HEK293 (cell line): ENCODE measurements at regions not wholly inside any gene's neighbourhood (a gene's known extent, or its start where the extent isn't known, plus 50 kb on each side); places are given as distances from the start of the nearest gene placed in this dataset.

ENCODE experiments used
- CTCF ChIA-PET: fragments of 350-600 bp; formaldehyde crosslinking; extraction: SDS; loops from one replicate; lab custom pipeline; 2021; ENCODE audit warnings: antibody characterized with exemption; lab: Yijun Ruan, JAX
- POLR2A ChIA-PET: fragments of 300-600 bp; formaldehyde crosslinking; extraction: SDS; loops from one replicate; lab custom pipeline; 2020; ENCODE audit warnings: antibody characterized with exemption, inconsistent platforms; lab: Yijun Ruan, JAX
- H3K27ac ChIP-seq: fragments of 200-500 bp; sonication (Bioruptor generic); 2 replicates; pipeline ENCODE4 v1.5.1; 2014; ENCODE audit warnings: low read depth, low read length, control low read depth, inconsistent platforms; ENCODE audit errors: extremely low read depth
- H3K36me3 ChIP-seq, 2 experiments: fragments of 200-500 bp in 1 of 2; sonication (Bioruptor generic) in 1 of 2; 1 replicate in 1 of 2; 2 replicates in 1 of 2; pipeline ENCODE4 v1.5.1; 2014 to 2017; ENCODE audit warnings: inconsistent platforms in 2 of 2, low read length in 2 of 2; ENCODE audit not compliant: control insufficient read depth in 2 of 2, insufficient read depth in 1 of 2
- H3K4me1 ChIP-seq: fragments of 200-500 bp; sonication (Bioruptor generic); 2 replicates; pipeline ENCODE4 v1.5.1; 2014; ENCODE audit warnings: mild to moderate bottlenecking, low read length, inconsistent platforms; ENCODE audit not compliant: control insufficient read depth, insufficient read depth
- H3K4me3 ChIP-seq: 2 replicates; pipeline ENCODE4 v1.5.1; 2011; ENCODE audit warnings: low read depth, mild to moderate bottlenecking, control low read depth, low read length, moderate library complexity
- H3K9me3 ChIP-seq: fragments of 200-500 bp; sonication (Bioruptor generic); 2 replicates; pipeline ENCODE4 v1.5.1; 2014; ENCODE audit warnings: low read depth, low read length, inconsistent platforms; ENCODE audit not compliant: control insufficient read depth, insufficient read depth
- GLI2 ChIP-seq: fragments of 450-650 bp; formaldehyde crosslinking; IDR thresholded peaks from 2 replicates; pipeline ENCODE4; 2017; ENCODE audit warnings: missing biosample characterization, missing genetic modification characterization, low read depth, borderline replicate concordance
- HOXD13 ChIP-seq: sonication (generic); formaldehyde crosslinking; IDR thresholded peaks from 2 replicates; pipeline ENCODE4 v1.8.0; 2022; ENCODE audit warnings: missing genetic modification reagents, borderline replicate concordance
- KLF1 ChIP-seq: fragments of 450-650 bp; formaldehyde crosslinking; IDR thresholded peaks from 2 replicates; pipeline ENCODE4 v1.5.1; 2016; ENCODE audit warnings: missing biosample characterization, missing genetic modification characterization
- KLF16 ChIP-seq: fragments of 450-650 bp; formaldehyde crosslinking; IDR thresholded peaks from 2 replicates; pipeline ENCODE4 v1.5.1; 2017; ENCODE audit warnings: missing biosample characterization, missing genetic modification characterization
- RBAK ChIP-seq: fragments of 450-650 bp; formaldehyde crosslinking; IDR thresholded peaks from 2 replicates; pipeline ENCODE4 v1.5.1; 2016; ENCODE audit warnings: missing biosample characterization, missing genetic modification characterization
- REPIN1 ChIP-seq: fragments of 450-650 bp; formaldehyde crosslinking; IDR thresholded peaks from 2 replicates; pipeline ENCODE4 v1.5.1; 2017; ENCODE audit warnings: missing biosample characterization, missing genetic modification characterization, low read depth
- SALL2 ChIP-seq: fragments of 450-650 bp; formaldehyde crosslinking; IDR thresholded peaks from 2 replicates; pipeline ENCODE4 v1.5.0; 2017; ENCODE audit warnings: missing biosample characterization, mild to moderate bottlenecking, missing genetic modification characterization, borderline replicate concordance
- TRIM28 ChIP-seq: IDR thresholded peaks from 2 replicates; pipeline ENCODE4 v1.6.1; 2011; ENCODE audit warnings: low read length, control low read depth, borderline replicate concordance
- ZFP3 ChIP-seq: fragments of 450-650 bp; formaldehyde crosslinking; IDR thresholded peaks from 2 replicates; pipeline ENCODE4 v1.5.1; 2016; ENCODE audit warnings: low read depth, missing biosample characterization, missing genetic modification characterization
- ZNF138 ChIP-seq: fragments of 450-650 bp; formaldehyde crosslinking; IDR thresholded peaks from 2 replicates; pipeline ENCODE4 v1.5.1; 2016; ENCODE audit warnings: missing biosample characterization, missing genetic modification characterization, borderline replicate concordance
- ZNF175 ChIP-seq: fragments of 450-650 bp; formaldehyde crosslinking; IDR thresholded peaks from 2 replicates; pipeline ENCODE4 v1.5.1; 2016; ENCODE audit warnings: missing biosample characterization, missing genetic modification characterization
- ZNF239 ChIP-seq: fragments of 450-650 bp; formaldehyde crosslinking; IDR thresholded peaks from 2 replicates; pipeline ENCODE4 v1.5.1; 2016; ENCODE audit warnings: missing biosample characterization, missing genetic modification characterization
- ZNF24 ChIP-seq: fragments of 450-650 bp; formaldehyde crosslinking; IDR thresholded peaks from 2 replicates; pipeline ENCODE4 v1.5.1; 2016; ENCODE audit warnings: missing biosample characterization, missing genetic modification characterization
- ZNF266 ChIP-seq: fragments of 450-650 bp; formaldehyde crosslinking; IDR thresholded peaks from 2 replicates; pipeline ENCODE4 v1.5.1; 2016; ENCODE audit warnings: missing biosample characterization, missing genetic modification characterization, low read depth
- ZNF341 ChIP-seq: fragments of 450-650 bp; formaldehyde crosslinking; IDR thresholded peaks from 2 replicates; pipeline ENCODE4; 2016; ENCODE audit warnings: low read depth, missing biosample characterization, missing genetic modification characterization
- ZNF354C ChIP-seq: fragments of 450-650 bp; formaldehyde crosslinking; IDR thresholded peaks from 2 replicates; pipeline ENCODE4 v1.5.1; 2016; ENCODE audit warnings: missing biosample characterization, missing genetic modification characterization, low read depth, borderline replicate concordance
- ZNF391 ChIP-seq: fragments of 450-650 bp; formaldehyde crosslinking; IDR thresholded peaks from 2 replicates; pipeline ENCODE4 v1.5.1; 2016; ENCODE audit warnings: low read depth, missing biosample characterization, missing genetic modification characterization, borderline replicate concordance
- ZNF394 ChIP-seq: fragments of 450-650 bp; formaldehyde crosslinking; IDR thresholded peaks from 2 replicates; pipeline ENCODE4 v1.5.1; 2016; ENCODE audit warnings: missing biosample characterization, missing genetic modification characterization, mild to moderate bottlenecking, moderate library complexity, borderline replicate concordance
- ZNF423 ChIP-seq: fragments of 450-650 bp; formaldehyde crosslinking; IDR thresholded peaks from 2 replicates; pipeline ENCODE4 v1.5.1; 2016; ENCODE audit warnings: missing biosample characterization, missing genetic modification characterization
- ZNF473 ChIP-seq: fragments of 450-650 bp; formaldehyde crosslinking; IDR thresholded peaks from 2 replicates; pipeline ENCODE4 v1.5.1; 2017; ENCODE audit warnings: missing biosample characterization, missing genetic modification characterization
- ZNF530 ChIP-seq: fragments of 450-650 bp; formaldehyde crosslinking; IDR thresholded peaks from 2 replicates; pipeline ENCODE4 v1.5.1; 2016; ENCODE audit warnings: low read depth, missing biosample characterization, missing genetic modification characterization
- ZNF548 ChIP-seq: fragments of 450-650 bp; formaldehyde crosslinking; IDR thresholded peaks from 2 replicates; pipeline ENCODE4 v1.5.1; 2016; ENCODE audit warnings: missing biosample characterization, missing genetic modification characterization
- ZNF561 ChIP-seq: fragments of 450-650 bp; IDR thresholded peaks from 2 replicates; pipeline ENCODE4 v1.5.1; 2018; ENCODE audit warnings: missing biosample characterization, missing genetic modification characterization, borderline replicate concordance
- ZNF600 ChIP-seq: fragments of 450-650 bp; formaldehyde crosslinking; IDR thresholded peaks from 2 replicates; pipeline ENCODE4 v1.5.1; 2016; ENCODE audit warnings: missing biosample characterization, missing genetic modification characterization
- ZNF664 ChIP-seq: fragments of 450-650 bp; formaldehyde crosslinking; IDR thresholded peaks from 2 replicates; pipeline ENCODE4 v1.5.1; 2016; ENCODE audit warnings: missing biosample characterization, missing genetic modification characterization
- ZNF670 ChIP-seq: fragments of 450-650 bp; formaldehyde crosslinking; IDR thresholded peaks from 2 replicates; pipeline ENCODE4 v1.5.1; 2016; ENCODE audit warnings: missing biosample characterization, missing genetic modification characterization, low read depth
- ZSCAN23 ChIP-seq: fragments of 450-650 bp; formaldehyde crosslinking; IDR thresholded peaks from 2 replicates; pipeline ENCODE4 v1.5.1; 2016; ENCODE audit warnings: missing biosample characterization, missing genetic modification characterization
- ZXDB ChIP-seq: fragments of 450-650 bp; formaldehyde crosslinking; IDR thresholded peaks from 2 replicates; pipeline ENCODE4 v1.5.1; 2016; ENCODE audit warnings: missing biosample characterization, missing genetic modification characterization
- TF ChIP-seq, protein P1 (sequence below): fragments of 450-650 bp; formaldehyde crosslinking; IDR thresholded peaks from 2 replicates; pipeline ENCODE4 v1.5.1; 2017; ENCODE audit warnings: missing biosample characterization, missing genetic modification characterization
- TF ChIP-seq, protein P2 (sequence below): fragments of 450-650 bp; formaldehyde crosslinking; IDR thresholded peaks from 2 replicates; pipeline ENCODE4 v1.5.1; 2016; ENCODE audit warnings: missing biosample characterization, missing genetic modification characterization
- TF ChIP-seq, protein P3 (sequence below): sonication (generic); formaldehyde crosslinking; IDR thresholded peaks from 2 replicates; pipeline ENCODE4 v1.8.1; 2022; ENCODE audit warnings: mild to moderate bottlenecking, moderate library complexity, missing genetic modification reagents
- TF ChIP-seq, protein P4 (sequence below): fragments of 450-650 bp; IDR thresholded peaks from 2 replicates; pipeline ENCODE4 v1.5.1; 2018; ENCODE audit warnings: missing biosample characterization, mild to moderate bottlenecking, missing genetic modification characterization

DNA sequence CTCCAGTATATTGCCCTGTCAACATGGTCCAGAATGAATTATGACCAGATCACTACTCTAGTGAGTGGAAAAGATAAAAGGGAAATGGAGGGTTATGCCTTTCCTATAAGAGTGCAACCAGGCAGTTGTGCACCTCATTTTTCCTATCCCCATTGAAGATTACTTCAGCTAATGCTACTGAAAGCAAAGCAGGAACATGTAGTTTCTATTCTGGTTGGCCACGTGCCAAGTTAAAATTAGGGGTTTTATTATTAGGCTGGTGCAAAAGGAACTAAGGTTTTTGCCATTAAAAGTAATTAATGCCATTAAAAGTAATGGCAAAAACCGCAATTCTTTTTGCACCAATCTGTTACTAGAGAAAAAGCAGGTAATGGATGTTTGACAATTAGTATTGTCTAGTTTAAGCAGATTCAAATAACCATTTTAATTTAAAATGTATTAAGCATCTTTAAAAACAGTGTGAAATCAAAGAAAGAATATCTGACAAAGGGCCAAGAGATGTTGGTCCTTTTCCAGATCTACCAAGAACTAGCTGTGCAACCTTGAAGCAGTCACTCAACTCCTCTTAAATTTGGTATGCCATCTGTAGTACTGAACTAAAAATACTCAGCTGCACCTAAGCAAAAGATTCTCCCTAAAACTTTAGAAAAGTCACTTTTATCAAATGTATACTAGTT lies 567.5 kb upstream of the CCDC54 start:
- H3K9me3 ChIP-seq, result no peaks in the 10 kb centered on the region
- TF ChIP-seq ZNF391 (tag by site-specific recombination) (no peak), SALL2 (tag by site-specific recombination) (no peak), ZNF24 (tag by site-specific recombination) (no peak), ZNF239 (tag by site-specific recombination) (no peak), KLF1 (tag by site-specific recombination) (no peak), ZNF266 (no peak), ZNF175 (no peak), REPIN1 (no peak), ZSCAN23 (tag by site-specific recombination) (no peak), GLI2 (no peak), ZNF548 (tag by site-specific recombination) (no peak), ZNF600 (no peak), KLF16 (no peak), ZNF561 (tag by site-specific recombination) (no peak), ZNF530 (no peak), ZXDB (tag by site-specific recombination) (no peak)
- TF ChIP-seq, protein P1, sequence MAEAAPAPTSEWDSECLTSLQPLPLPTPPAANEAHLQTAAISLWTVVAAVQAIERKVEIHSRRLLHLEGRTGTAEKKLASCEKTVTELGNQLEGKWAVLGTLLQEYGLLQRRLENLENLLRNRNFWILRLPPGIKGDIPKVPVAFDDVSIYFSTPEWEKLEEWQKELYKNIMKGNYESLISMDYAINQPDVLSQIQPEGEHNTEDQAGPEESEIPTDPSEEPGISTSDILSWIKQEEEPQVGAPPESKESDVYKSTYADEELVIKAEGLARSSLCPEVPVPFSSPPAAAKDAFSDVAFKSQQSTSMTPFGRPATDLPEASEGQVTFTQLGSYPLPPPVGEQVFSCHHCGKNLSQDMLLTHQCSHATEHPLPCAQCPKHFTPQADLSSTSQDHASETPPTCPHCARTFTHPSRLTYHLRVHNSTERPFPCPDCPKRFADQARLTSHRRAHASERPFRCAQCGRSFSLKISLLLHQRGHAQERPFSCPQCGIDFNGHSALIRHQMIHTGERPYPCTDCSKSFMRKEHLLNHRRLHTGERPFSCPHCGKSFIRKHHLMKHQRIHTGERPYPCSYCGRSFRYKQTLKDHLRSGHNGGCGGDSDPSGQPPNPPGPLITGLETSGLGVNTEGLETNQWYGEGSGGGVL (tag by site-specific recombination), result no peak
- TF ChIP-seq, protein P2, sequence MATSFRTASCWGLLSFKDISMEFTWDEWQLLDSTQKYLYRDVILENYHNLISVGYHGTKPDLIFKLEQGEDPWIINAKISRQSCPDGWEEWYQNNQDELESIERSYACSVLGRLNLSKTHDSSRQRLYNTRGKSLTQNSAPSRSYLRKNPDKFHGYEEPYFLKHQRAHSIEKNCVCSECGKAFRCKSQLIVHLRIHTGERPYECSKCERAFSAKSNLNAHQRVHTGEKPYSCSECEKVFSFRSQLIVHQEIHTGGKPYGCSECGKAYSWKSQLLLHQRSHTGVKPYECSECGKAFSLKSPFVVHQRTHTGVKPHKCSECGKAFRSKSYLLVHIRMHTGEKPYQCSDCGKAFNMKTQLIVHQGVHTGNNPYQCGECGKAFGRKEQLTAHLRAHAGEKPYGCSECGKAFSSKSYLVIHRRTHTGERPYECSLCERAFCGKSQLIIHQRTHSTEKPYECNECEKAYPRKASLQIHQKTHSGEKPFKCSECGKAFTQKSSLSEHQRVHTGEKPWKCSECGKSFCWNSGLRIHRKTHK (tag by site-specific recombination), result no peak
- TF ChIP-seq, protein P3, sequence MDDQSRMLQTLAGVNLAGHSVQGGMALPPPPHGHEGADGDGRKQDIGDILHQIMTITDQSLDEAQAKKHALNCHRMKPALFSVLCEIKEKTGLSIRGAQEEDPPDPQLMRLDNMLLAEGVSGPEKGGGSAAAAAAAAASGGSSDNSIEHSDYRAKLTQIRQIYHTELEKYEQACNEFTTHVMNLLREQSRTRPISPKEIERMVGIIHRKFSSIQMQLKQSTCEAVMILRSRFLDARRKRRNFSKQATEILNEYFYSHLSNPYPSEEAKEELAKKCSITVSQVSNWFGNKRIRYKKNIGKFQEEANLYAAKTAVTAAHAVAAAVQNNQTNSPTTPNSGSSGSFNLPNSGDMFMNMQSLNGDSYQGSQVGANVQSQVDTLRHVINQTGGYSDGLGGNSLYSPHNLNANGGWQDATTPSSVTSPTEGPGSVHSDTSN (CRISPR knock-in tag), result no peak
- TF ChIP-seq, protein P4, sequence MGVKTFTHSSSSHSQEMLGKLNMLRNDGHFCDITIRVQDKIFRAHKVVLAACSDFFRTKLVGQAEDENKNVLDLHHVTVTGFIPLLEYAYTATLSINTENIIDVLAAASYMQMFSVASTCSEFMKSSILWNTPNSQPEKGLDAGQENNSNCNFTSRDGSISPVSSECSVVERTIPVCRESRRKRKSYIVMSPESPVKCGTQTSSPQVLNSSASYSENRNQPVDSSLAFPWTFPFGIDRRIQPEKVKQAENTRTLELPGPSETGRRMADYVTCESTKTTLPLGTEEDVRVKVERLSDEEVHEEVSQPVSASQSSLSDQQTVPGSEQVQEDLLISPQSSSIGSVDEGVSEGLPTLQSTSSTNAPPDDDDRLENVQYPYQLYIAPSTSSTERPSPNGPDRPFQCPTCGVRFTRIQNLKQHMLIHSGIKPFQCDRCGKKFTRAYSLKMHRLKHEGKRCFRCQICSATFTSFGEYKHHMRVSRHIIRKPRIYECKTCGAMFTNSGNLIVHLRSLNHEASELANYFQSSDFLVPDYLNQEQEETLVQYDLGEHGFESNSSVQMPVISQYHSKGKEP (tag by site-specific recombination), result no peak
- CTCF ChIA-PET, result no interaction called here
- no peaks in the 10 kb centered on the region for H3K36me3 ChIP-seq
- H3K4me1 ChIP-seq, result no peaks in the 10 kb centered on the region
- no peak overlapping the region for H3K4me3 ChIP-seq
- POLR2A ChIA-PET, result no interaction called here
- H3K27ac ChIP-seq, result no peak overlapping the region

DNA sequence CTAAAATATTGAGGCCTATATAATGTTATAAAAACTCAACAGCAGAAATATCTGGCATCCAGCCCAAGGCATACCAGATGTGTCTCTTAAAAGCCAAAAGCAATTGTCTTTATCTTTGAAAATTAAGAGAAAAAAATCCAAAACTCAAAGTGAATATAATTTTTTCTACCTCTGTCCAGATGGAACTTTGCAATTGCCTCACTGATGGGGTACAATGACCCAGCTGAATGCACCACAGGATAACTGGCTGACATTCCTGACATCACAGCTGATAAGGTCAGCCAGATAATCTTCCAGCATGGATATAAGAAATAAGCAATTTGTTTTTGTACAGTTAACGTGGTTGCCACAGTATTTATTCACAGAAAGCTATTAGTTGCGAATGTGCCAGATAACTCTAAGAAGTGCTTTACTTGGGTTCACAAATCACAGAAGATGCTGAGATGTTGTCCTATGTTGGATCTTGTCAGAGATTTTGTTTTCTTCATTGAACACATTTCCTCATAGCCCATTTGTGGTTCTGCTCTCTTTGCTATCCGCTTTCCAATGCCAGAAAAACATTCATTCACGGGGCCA lies 566.9 kb upstream of the CCDC54 start:
- Histone ChIP-seq H3K27ac (no peak overlapping the region), H3K36me3 (no peaks in the 10 kb centered on the region), H3K4me1 (no peaks in the 10 kb centered on the region), H3K4me3 (no peak overlapping the region), H3K9me3 (no peaks in the 10 kb centered on the region)
- ChIA-PET CTCF (no interaction called here), POLR2A (no interaction called here)
- TF ChIP-seq ZNF670 (tag by site-specific recombination), result no peak
- TF ChIP-seq ZFP3 (tag by site-specific recombination), result no peak
- TF ChIP-seq ZNF175, result no peak
- TF ChIP-seq ZNF341, result no peak
- TF ChIP-seq ZNF423 (tag by site-specific recombination), result no peak
- no peak for TF ChIP-seq ZNF473 (tag by site-specific recombination)
- no peak for TF ChIP-seq TRIM28
- TF ChIP-seq ZNF394, result no peak
- TF ChIP-seq ZNF138, result no peak
- no peak for TF ChIP-seq ZNF354C (tag by site-specific recombination)
- TF ChIP-seq HOXD13 (CRISPR knock-in tag), result no peak
- TF ChIP-seq KLF1 (tag by site-specific recombination), result no peak
- TF ChIP-seq RBAK (tag by site-specific recombination), result no peak
- no peak for TF ChIP-seq ZNF664
